Thyroid gland (tissue), 4 donors: ENCODE measurements at regions not wholly inside any gene's neighbourhood (a gene's known extent, or its start where the extent isn't known, plus 50 kb on each side); places are given as distances from the start of the nearest gene placed in this dataset.

ENCODE experiments used
- DNase-seq, 2 donors: peaks; one replicate each; pipeline ENCODE4 v3.0.0-alpha.2; 2019
- H3K27ac ChIP-seq, 3 donors: fragments of 200-600 bp; sonication (generic); 1 replicate in 2 of 3; 2 replicates in 1 of 3; pipeline ENCODE4 v1.5.1; 2016 to 2019; ENCODE audit warnings: mild to moderate bottlenecking in 1 of 3, moderate library complexity in 1 of 3
- H3K27me3 ChIP-seq: fragments of 200-600 bp; sonication (generic); one replicate; pipeline ENCODE4 v1.5.1; 2019
- H3K36me3 ChIP-seq, 2 donors: fragments of 200-600 bp; sonication (generic); one replicate each; pipeline ENCODE4 v1.5.1; 2016 to 2019
- H3K4me1 ChIP-seq, 2 donors: fragments of 200-600 bp; sonication (generic); one replicate each; pipeline ENCODE4 v1.5.1; 2017 to 2019
- H3K4me3 ChIP-seq, 3 donors: fragments of 200-600 bp; sonication (generic); replicated peaks in 1 of 3; 1 replicate in 2 of 3; 2 replicates in 1 of 3; pipeline ENCODE4 v1.5.1; 2016; ENCODE audit warnings: mild to moderate bottlenecking in 1 of 3
- H3K9me3 ChIP-seq: fragments of 200-600 bp; sonication (generic); one replicate; pipeline ENCODE4 v1.5.1; 2017
- POLR2A ChIP-seq, 2 donors: fragments of 450-650 bp; IDR thresholded peaks; one replicate each; pipeline ENCODE4 v1.6.1; 2017; ENCODE audit warnings: antibody characterized with exemption in 2 of 2, mild to moderate bottlenecking in 2 of 2, moderate library complexity in 1 of 2
- WGBS, 2 donors: methylation state at CpG; one replicate each; pipeline ENCODE4 v1.1.5; 2017; 5-methylcytosine and 5-hydroxymethylcytosine counted together
- intact Hi-C: fragments of 100-400 bp; cut with DNase I; formaldehyde crosslinking; loops from one replicate; pipeline ENCODE4 v1.15.1; 2023
- TF ChIP-seq, protein P1 (sequence below), 6 experiments: fragments of 200-600 bp in 3 of 6; fragments of 450-650 bp in 3 of 6; sonication (generic) in 3 of 6; IDR thresholded peaks; one replicate each; pipeline ENCODE4 v1.5.1; 2016 to 2019; ENCODE audit warnings: antibody characterized with exemption in 6 of 6, mild to moderate bottlenecking in 2 of 6, inconsistent platforms in 1 of 6, moderate library complexity in 1 of 6

DNA sequence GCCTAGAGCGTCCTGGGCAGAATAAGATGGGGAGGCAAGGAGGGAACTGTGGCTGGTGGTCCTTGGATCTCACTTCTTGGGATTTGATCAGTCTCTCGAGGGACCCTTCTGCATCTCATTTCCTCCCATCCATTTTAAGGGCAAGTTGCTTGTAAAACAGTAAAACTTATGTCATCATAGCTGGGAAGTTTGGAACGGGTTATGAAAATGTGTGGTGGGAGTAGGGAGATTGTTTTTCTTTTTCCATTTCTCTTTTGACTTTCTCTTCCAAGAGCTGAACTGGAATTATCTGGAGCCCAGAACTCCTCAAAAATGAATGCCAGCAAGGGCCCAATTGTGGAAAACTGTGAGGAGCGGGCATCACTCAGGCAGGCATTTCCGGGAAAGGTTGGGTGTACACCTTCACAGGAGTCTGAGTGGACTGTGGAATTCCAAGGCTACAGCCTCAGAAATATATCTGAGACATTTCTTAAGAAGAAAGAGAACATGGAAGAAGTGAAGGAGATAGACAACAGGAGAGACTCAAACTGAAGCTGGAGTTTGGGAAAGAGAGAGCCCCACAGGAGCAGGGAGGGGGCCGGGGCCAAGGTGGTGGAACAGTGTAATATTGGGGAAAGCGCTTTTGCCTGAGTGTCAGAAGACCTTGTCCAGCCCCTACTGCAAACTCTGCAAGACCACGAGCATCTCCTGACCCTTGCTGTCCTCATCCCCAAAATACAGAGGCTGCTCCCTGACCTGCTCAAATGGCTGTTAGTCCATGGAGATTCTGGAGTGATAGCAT, 185.1 kb downstream of the FOXD2 start:
- intact Hi-C loops, result no loop called here
- 86 to 89% methylated on average over 8 of the region's 8 CpGs for WGBS, 2 donors
- no peaks in the 10 kb centered on the region for H3K27me3 ChIP-seq
- H3K27ac ChIP-seq, result no peak overlapping the region
- no peaks in the 10 kb centered on the region for H3K9me3 ChIP-seq
- H3K4me3 ChIP-seq, result no peak overlapping the region
- TF ChIP-seq POLR2A (IDR thresholded peaks at IDR 0.05), result no peak
- TF ChIP-seq, protein P1, sequence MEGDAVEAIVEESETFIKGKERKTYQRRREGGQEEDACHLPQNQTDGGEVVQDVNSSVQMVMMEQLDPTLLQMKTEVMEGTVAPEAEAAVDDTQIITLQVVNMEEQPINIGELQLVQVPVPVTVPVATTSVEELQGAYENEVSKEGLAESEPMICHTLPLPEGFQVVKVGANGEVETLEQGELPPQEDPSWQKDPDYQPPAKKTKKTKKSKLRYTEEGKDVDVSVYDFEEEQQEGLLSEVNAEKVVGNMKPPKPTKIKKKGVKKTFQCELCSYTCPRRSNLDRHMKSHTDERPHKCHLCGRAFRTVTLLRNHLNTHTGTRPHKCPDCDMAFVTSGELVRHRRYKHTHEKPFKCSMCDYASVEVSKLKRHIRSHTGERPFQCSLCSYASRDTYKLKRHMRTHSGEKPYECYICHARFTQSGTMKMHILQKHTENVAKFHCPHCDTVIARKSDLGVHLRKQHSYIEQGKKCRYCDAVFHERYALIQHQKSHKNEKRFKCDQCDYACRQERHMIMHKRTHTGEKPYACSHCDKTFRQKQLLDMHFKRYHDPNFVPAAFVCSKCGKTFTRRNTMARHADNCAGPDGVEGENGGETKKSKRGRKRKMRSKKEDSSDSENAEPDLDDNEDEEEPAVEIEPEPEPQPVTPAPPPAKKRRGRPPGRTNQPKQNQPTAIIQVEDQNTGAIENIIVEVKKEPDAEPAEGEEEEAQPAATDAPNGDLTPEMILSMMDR (IDR thresholded peaks at IDR 0.05), result no peak
- no peaks in the 10 kb centered on the region for H3K36me3 ChIP-seq
- no peaks in the 10 kb centered on the region for H3K4me1 ChIP-seq
- DNase-seq, result no peak

DNA sequence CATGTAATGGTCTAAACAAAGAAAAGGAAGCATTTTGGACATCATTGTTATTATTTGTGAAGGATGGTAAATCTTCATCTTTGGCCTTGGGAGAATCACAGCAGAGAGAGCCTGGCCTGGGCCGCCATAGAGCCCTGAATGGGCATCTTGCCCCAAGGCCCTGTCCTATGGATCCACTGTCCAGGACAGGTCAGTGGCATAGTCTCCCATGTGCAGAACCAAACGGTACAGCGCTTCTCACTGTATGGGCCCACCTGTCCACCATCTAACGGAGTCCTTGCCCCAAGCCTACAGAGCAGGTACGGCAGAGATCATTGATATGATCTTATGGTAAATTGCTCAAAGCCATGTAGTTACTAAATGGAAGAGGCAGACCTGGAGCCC, 185.7 kb downstream of the FOXD2 start:
- no peak for DNase-seq
- intact Hi-C loops, result no loop called here
- Histone ChIP-seq H3K27me3 (no peaks in the 10 kb centered on the region), H3K9me3 (no peaks in the 10 kb centered on the region), H3K4me3 (no peak overlapping the region), H3K27ac (no peak overlapping the region), H3K4me1 (no peaks in the 10 kb centered on the region), H3K36me3 (no peaks in the 10 kb centered on the region)
- WGBS, 2 donors, result 96% methylated on average over 5 of the region's 5 CpGs
- TF ChIP-seq, protein P1 (IDR thresholded peaks at IDR 0.05), result no peak
- TF ChIP-seq POLR2A (IDR thresholded peaks at IDR 0.05), result no peak

DNA sequence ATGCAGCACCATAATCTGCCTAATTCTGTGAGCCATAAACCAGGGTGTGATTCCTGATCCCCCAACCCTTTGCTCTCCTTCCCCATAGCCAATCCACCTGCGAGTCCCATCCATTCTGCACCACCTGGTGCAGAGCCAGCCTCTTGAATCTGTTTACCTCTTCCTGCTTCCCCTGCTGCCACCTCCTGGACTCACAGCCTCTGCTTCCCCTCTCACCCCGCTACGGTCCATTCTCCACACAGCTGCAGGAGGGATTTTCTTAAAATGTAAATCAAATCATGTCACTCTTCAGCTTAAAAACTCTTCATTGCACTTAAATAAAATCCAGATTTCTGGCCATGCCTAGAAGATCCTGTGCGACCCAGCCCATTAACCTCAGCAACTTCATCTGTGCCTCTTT, 186.7 kb downstream of the FOXD2 start:
- intact Hi-C loops, result no loop called here
- H3K27ac ChIP-seq, result no peak overlapping the region

DNA sequence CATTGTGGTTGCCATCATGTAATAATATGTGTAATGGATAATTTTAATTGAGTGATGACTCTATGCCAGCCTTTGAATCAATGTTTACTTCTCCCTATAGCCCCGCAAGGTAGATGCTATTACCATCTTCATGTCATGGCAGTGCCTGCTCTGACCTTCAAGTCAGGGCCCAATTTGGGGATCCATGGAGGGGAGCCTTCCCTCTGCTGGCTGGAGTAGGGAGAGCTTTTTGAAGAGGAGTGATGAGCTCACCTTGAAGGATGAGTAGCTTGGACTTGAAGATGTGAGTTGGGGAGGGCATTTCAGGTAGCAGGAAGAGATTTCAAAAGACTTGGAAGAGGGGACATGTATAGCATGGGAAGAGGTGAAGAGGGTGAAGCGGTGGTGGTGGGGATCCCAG, 189.2 kb downstream of the FOXD2 start:
- H3K4me1 ChIP-seq, result no peaks in the 10 kb centered on the region
- H3K27me3 ChIP-seq, result no peaks in the 10 kb centered on the region
- no peaks in the 10 kb centered on the region for H3K36me3 ChIP-seq
- intact Hi-C loops, result no loop called here
- no peak overlapping the region for H3K27ac ChIP-seq
- no peak for DNase-seq
- TF ChIP-seq POLR2A (IDR thresholded peaks at IDR 0.05), result no peak
- TF ChIP-seq, protein P1 (IDR thresholded peaks at IDR 0.05), result no peak
- 89 to 98% methylated on average over 2 of the region's 2 CpGs for WGBS, 2 donors
- no peaks in the 10 kb centered on the region for H3K9me3 ChIP-seq
- no peak overlapping the region for H3K4me3 ChIP-seq

More for the DNA sequence above, 186.7 kb downstream of the FOXD2 start:
- DNase-seq, result peak; percentile 8 to 24
- no peaks in the 10 kb centered on the region for H3K4me1 ChIP-seq
- no peaks in the 10 kb centered on the region for H3K36me3 ChIP-seq
- TF ChIP-seq, protein P1 (IDR thresholded peaks at IDR 0.05), result peak in 1 of 6 experiments; percentile 26
- TF ChIP-seq POLR2A (IDR thresholded peaks at IDR 0.05), result no peak
- H3K27me3 ChIP-seq, result no peaks in the 10 kb centered on the region
- WGBS, 2 donors, result 61 to 74% methylated on average over 4 of the region's 4 CpGs
- H3K9me3 ChIP-seq, result no peaks in the 10 kb centered on the region
- H3K4me3 ChIP-seq, result no peak overlapping the region

DNA sequence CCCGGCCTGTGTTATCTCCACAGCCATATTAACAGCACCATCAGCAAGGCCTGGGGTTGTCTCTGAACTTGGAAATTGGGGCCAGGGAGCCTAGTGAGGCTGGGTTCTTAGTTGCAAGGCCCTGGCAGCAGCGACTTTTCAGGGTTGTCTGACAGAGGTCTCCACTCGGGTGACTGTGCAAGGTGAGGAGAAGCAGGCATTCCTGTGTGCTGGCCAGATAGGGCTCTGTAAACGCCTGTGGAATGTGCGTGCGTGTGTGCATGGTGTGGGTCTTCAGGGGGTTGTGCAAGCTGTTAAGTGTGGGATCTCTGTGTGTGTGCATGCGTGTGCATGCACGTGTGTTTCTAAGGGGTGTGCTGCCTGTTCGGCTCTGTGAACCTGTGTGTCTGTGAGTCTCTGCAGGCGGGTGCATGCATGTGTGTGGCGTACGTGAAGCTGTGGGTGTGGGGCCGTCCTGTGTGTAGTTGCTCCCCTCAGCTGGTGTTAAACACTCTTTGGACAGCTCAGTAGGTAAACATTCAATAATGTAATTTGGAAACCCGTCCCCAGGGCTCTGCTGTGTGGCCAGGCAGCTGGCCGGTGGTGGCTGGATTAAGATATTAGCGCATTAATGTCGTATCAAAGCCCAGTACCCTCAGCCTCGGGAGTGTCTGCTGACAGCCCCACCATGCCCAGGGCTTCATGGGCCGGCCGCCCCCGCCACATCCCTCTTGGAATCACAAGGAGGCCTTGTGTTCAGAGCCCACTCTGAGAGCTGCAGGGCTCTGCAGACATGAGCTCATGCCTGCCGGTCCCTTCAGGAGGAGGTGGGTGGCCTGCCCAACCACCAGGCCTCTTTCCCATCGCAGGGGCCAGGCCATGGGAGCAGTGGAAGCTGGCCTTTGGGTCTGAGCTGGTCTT, 189.9 kb downstream of the FOXD2 start:
- intact Hi-C loops, result no loop called here
- Histone ChIP-seq H3K27ac (no peak overlapping the region), H3K4me3 (no peak overlapping the region), H3K27me3 (no peaks in the 10 kb centered on the region), H3K4me1 (no peaks in the 10 kb centered on the region), H3K9me3 (no peaks in the 10 kb centered on the region), H3K36me3 (no peaks in the 10 kb centered on the region)
- TF ChIP-seq POLR2A (IDR thresholded peaks at IDR 0.05), result no peak
- TF ChIP-seq, protein P1 (IDR thresholded peaks at IDR 0.05), result no peak
- no peak for DNase-seq
- WGBS, 2 donors, result 79 to 82% methylated on average over 15 to 22 of the region's 23 CpGs
